HG03565 (cell line): ENCODE measurements at regions not wholly inside any gene's neighbourhood (a gene's known extent, or its start where the extent isn't known, plus 50 kb on each side); places are given as distances from the start of the nearest gene placed in this dataset.

Experiments
- ATAC-seq: cut with Tn5 transposase; IDR thresholded peaks from one replicate; pipeline ENCODE4 v1.9.1; 2021; ENCODE audit warnings: mild to moderate bottlenecking, moderate library complexity; ENCODE audit not compliant: unreplicated experiment

GRCh38 chr14:65243766-65244442 lies 141.6 kb upstream of the MAX start:
- no peak for ATAC-seq

GRCh38 chr14:65249471-65250161 lies 147.3 kb upstream of the MAX start:
- no peak for ATAC-seq

DNA sequence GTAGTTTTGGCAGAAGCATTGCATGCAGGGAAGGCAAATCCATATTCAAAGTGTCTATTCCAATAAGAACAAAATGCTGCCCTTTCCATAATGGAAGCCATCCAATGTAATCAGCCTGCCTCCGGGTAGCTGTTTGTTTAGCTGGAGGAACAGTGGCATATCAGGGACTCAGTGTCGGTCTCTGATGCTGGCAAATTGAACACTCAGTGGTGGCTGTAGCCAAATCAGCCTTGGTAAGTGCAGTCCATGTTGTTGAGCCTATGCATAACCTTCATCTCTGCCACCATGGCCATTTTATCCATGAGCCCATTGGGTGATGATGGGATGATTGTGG lies 147.8 kb upstream of the MAX start:
- no peak for ATAC-seq

GRCh38 chr14:65251213-65251612 lies 148.9 kb upstream of the MAX start:
- ATAC-seq: no peak

DNA sequence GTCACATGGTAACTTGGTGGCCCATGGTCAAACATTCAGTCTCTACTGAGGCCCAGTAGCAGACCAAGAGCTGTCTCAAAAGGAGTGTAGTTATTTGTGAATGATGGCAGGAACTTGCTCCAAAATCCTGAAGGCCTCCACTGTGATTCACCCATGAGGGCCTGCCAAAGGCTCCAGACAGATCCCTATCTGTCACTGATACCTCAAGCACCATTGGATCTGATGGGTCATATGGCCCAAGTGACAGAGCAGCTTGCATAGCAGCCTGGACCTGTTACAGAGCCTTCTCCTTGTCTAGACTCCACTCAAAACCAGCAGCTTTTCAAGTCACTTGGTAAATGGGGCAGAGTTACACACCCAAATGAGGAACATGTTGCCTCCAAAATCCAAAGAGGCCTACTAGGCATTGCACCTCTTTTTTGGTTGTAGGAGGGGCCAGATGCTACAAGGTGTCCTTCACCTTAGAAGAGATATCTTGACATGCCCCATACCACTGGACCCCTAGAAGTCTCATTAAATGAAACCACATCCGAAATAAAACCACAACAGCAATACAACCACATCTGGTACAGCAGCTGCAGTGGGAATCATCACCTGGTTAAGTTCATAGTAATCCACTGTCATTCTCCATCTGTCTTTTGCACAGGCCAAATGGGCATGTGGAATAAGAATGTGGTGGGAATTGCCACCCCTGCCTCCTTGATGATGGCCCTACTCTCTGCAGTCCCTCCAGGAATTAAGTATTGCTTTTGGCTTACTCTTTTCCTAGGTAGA lies 150.4 kb upstream of the MAX start:
- no peak for ATAC-seq

- no peak for ATAC-seq
These were observed 152.8 kb upstream of the MAX start for GRCh38 chr14:65255029-65255545.

DNA sequence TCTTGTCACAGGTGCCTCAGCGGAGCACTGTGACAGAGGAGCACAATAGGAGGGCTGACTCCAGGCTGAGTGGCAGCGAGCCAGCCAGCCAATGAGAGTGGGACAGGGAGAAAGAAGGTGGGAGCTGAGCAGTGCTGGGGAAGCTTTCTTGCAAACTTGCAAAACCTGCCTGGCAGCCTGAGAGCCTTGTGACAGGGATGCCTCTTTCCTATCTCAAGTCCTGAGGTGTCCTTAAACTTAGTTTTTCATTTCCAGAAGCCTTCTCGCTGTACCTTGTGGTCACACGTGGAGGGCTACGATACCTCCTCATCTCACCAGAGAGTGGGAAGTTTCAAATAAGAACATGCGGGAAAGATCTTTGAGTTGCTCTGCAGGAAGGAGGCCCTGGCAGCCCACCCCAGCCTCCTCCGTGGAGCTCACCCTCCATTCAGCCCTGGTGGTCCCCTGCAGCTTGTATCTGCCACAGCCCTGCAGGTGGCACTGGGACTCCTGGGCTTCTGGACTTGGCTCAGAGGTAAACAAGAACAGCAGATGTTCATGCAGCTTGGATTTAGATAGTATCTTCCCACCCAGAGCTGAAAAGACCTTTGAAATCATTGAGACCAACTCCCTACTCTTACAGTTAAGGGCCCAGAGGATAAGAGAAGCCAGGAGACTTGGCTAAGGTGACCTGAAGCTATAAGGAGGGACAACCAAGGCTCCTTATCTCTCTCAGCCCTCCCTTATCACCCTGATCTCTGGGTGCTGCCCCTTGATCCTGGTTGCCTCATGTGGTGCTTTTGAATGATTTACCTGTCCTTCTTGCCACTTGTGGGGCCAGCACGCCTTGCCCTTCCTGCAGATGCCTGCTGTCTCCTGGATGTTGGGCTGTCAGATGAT lies 153.5 kb upstream of the MAX start:
- no peak for ATAC-seq

DNA sequence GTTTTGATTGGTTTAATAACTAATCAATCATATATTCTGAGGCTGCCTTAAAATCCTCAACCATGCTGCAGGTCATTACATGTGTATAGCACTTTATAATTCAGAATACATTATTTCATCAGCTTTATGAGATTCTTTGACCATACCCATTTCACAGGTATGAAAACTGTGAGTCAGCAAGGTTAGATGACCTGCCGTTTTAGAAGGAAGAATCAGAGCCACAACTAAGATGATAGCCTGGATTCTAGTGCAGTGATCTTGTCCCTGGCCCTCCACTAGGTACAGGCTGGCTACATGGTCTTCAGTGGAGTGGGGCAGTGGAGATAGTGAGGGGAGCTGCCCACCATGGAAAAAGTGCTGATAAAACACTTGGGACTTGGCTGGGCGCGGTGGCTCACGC lies 154.4 kb upstream of the MAX start:
- no peak for ATAC-seq

- no peak for ATAC-seq
These were observed 155.1 kb upstream of the FUT8 start for GRCh38 chr14:65257425-65257824.

GRCh38 chr14:65258391-65258790 lies 154.1 kb upstream of the FUT8 start:
- no peak for ATAC-seq

GRCh38 chr14:65259000-65259399 lies 153.5 kb upstream of the FUT8 start:
- no peak for ATAC-seq

DNA sequence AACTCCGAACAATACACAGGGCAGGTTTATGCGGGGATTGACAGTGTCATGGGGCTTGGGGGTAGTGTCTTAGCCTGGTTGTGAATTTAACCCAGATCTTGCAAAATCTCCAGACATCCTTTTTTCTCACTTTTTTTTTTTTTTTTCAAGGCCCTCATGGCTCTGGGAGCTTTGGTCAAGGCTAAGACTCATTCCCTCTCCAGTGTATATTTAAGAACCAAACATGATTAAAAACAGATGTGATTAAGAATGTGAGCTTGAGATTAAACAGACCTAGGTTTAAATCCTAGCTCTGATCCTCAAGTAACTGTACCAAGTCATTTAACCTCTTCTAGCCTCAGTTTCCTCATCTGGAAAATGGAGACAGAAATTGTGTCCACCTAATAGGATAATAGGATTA lies 151.7 kb upstream of the FUT8 start:
- ATAC-seq: no peak

- ATAC-seq: no peak
These were observed 151.1 kb upstream of the FUT8 start for GRCh38 chr14:65261425-65261920.

DNA sequence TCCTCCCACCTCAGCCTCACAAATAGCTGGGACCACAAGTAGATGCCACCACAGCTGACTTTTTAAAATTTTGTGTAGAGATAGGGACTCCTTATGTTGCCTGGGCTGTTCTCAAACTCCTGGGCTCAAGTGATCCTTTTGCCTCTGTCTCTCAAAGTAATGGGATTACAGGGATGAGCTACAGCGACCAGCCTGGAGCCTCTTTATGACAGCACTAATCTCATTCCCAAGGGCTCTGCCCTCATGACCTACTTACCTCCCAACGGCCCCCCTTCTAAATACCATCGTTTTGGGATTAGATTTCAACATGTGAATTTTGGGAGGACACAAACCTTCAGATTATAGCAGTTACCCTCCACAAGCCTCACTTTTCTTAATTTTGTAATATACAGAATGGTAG lies 150.6 kb upstream of the FUT8 start:
- ATAC-seq: no peak

DNA sequence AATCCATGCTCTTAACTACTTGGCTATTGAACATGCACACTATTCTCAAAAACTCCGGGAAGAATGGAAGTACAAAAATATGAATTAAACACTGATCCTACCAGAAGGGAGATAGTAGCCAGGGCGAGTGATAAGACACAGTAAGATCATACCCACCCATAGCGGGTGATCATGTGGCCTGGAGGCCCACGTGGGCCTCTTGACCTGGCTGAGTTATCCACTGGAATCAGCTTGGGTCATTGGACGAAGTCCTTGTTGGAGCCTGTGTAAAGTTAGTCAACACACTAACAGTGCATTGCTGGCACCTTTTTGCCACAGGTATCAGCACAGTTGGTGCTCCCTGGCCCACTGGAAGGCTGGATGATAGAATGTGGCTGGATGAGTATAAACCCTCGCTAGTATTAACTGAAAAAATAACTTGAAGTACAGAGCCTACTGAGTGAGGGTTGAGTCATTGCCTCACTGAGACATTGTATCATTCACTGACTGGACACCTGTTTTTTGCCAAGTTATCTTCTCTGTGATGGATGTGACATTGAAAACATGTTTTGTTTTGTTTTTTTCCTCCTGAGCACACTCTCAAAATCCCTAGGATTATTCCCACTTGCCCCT lies 149.2 kb upstream of the FUT8 start:
- ATAC-seq: no peak

GRCh38 chr14:65267856-65268255 lies 144.7 kb upstream of the FUT8 start:
- no peak for ATAC-seq

DNA sequence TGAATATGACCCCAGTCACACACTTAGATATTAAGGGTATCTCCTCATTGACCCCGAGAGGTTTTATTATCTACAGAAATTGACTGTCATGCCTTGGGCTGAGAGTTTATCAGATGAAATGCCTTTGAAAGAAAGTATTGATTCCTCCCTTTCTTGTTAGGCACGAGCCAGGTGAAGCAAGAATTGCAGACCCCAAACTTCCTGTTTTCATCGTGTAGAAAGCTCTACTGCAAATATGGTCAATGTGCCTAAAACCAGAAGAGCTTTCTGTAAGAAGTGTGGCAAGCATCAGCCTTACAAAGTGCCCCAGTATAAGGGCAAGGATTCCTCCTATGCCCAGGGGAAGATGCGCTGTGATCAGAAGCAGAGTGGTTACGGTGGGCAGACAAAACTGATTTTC lies 143.9 kb upstream of the FUT8 start:
- ATAC-seq: no peak

- ATAC-seq: no peak
These were observed 142.8 kb upstream of the FUT8 start for GRCh38 chr14:65269732-65270131.

DNA sequence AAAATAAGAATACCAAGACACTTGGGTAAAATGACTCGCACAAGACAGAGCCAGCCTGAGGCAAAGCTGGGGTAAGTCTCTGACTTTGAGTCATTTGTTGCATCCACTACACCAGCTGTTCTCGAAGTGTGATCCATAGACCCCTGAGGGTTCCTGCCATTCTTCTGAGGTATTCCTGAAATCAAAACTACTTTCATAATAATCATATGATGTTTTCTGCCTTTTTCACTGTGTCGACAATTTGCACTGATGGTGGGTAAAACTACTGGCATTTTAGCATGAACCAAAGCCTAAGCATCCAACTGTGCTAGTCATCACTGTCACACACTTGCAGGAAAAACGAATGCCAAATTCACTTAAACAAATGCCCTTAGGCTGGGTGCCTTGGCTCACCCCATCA lies 135.5 kb upstream of the FUT8 start:
- ATAC-seq: no peak

GRCh38 chr14:65277580-65278270 lies 134.8 kb upstream of the FUT8 start:
- no peak for ATAC-seq
